Upper lobe of right lung (tissue), 1 donor: ENCODE measurements at regions not wholly inside any gene's neighbourhood (a gene's known extent, or its start where the extent isn't known, plus 50 kb on each side); places are given as distances from the start of the nearest gene placed in this dataset.

Experiments
- ATAC-seq: fragments of 200-7000 bp; cut with Tn5 transposase; one replicate; pipeline ENCODE4 v1.9.1; 2020; ENCODE audit warnings: mild to moderate bottlenecking, moderate library complexity
- DNase-seq: peaks from one replicate; pipeline ENCODE4 v3.0.0-alpha.2; 2020
- H3K27ac ChIP-seq: fragments of 200-600 bp; one replicate; pipeline ENCODE4 v1.8.0; 2022
- H3K27me3 ChIP-seq: fragments of 200-600 bp; one replicate; pipeline ENCODE4 v1.8.0; 2022; ENCODE audit warnings: mild to moderate bottlenecking
- H3K36me3 ChIP-seq: fragments of 200-600 bp; one replicate; pipeline ENCODE4 v1.8.0; 2022
- H3K4me1 ChIP-seq: fragments of 200-600 bp; one replicate; pipeline ENCODE4 v1.8.0; 2022
- H3K4me3 ChIP-seq: fragments of 200-600 bp; one replicate; pipeline ENCODE4 v1.8.0; 2022; ENCODE audit warnings: mild to moderate bottlenecking
- H3K9me3 ChIP-seq: fragments of 200-600 bp; one replicate; pipeline ENCODE4 v1.8.0; 2022
- intact Hi-C: fragments of 100-400 bp; cut with DNase I; formaldehyde crosslinking; loops from one replicate; pipeline ENCODE4 v1.11.0; 2022
- TF ChIP-seq, protein P1 (sequence below): fragments of 200-600 bp; IDR thresholded peaks from one replicate; pipeline ENCODE4 v1.8.0; 2022; ENCODE audit warnings: antibody characterized with exemption
- donor health status: DM: no; HTN: yes; CAD: no; lungs with severe emphysema.

GRCh38 chr12:89167986-89168385, 184.3 kb downstream of the DUSP6 start:
- Histone ChIP-seq H3K36me3 (no peaks in the 10 kb centered on the region), H3K27me3 (no peaks in the 10 kb centered on the region), H3K9me3 (no peaks in the 10 kb centered on the region), H3K4me1 (peaks cover 12% of the 10 kb centered on the region), H3K4me3 (no peak overlapping the region), H3K27ac (no peak overlapping the region)
- intact Hi-C loops, result no loop called here
- TF ChIP-seq, protein P1, sequence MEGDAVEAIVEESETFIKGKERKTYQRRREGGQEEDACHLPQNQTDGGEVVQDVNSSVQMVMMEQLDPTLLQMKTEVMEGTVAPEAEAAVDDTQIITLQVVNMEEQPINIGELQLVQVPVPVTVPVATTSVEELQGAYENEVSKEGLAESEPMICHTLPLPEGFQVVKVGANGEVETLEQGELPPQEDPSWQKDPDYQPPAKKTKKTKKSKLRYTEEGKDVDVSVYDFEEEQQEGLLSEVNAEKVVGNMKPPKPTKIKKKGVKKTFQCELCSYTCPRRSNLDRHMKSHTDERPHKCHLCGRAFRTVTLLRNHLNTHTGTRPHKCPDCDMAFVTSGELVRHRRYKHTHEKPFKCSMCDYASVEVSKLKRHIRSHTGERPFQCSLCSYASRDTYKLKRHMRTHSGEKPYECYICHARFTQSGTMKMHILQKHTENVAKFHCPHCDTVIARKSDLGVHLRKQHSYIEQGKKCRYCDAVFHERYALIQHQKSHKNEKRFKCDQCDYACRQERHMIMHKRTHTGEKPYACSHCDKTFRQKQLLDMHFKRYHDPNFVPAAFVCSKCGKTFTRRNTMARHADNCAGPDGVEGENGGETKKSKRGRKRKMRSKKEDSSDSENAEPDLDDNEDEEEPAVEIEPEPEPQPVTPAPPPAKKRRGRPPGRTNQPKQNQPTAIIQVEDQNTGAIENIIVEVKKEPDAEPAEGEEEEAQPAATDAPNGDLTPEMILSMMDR, result no peak
- no peak for DNase-seq
- ATAC-seq, result no peak

- H3K9me3 ChIP-seq, result no peaks in the 10 kb centered on the region
- peaks cover 18% of the 10 kb centered on the region for H3K4me1 ChIP-seq
- H3K4me3 ChIP-seq, result no peak overlapping the region
- no peak for DNase-seq
- peak; percentile 68 for ATAC-seq
- intact Hi-C loops, result no loop called here
- H3K36me3 ChIP-seq, result no peaks in the 10 kb centered on the region
- TF ChIP-seq, protein P1, result no peak
- H3K27ac ChIP-seq, result peak overlapping the region; percentile 43
- no peaks in the 10 kb centered on the region for H3K27me3 ChIP-seq
Measured at GRCh38 chr12:89166525-89166934, 185.8 kb downstream of the DUSP6 start.

DNA sequence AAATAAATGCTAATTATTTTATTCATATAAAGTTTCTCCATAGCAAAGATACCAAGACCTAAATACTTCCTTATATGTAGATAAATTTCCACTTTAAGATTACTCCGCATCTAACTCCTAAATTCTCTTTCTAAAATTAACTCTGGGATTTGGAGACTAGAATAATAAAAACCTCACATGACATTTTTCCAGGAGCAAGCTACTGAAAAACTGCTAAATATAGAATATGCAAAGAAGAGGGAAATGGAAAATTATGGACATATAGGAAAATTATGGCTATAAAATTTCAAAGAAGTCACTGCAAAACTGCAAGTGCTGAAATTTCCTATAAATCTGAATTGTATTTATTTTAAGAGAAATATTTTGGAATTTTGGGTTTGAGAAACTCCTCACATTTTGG, 186.2 kb downstream of the DUSP6 start:
- TF ChIP-seq, protein P1, result no peak
- Histone ChIP-seq H3K4me3 (no peak overlapping the region), H3K36me3 (no peaks in the 10 kb centered on the region), H3K27me3 (no peaks in the 10 kb centered on the region), H3K9me3 (no peaks in the 10 kb centered on the region), H3K4me1 (peaks cover 19% of the 10 kb centered on the region), H3K27ac (peak overlapping the region; percentile 43)
- no peak for ATAC-seq
- DNase-seq, result no peak
- intact Hi-C loops, result no loop called here

GRCh38 chr12:89165703-89166102, 186.6 kb downstream of the DUSP6 start:
- intact Hi-C loops, result no loop called here
- Histone ChIP-seq H3K27me3 (no peaks in the 10 kb centered on the region), H3K4me3 (no peak overlapping the region), H3K27ac (peak overlapping the region; percentile 43), H3K4me1 (peaks cover 23% of the 10 kb centered on the region), H3K36me3 (no peaks in the 10 kb centered on the region), H3K9me3 (no peaks in the 10 kb centered on the region)
- ATAC-seq, result no peak
- DNase-seq, result no peak
- TF ChIP-seq, protein P1, result no peak

- intact Hi-C loops, result no loop called here
Measured at GRCh38 chr12:89163918-89164317, 188.4 kb downstream of the DUSP6 start.

More at GRCh38 chr12:89163918-89164317, 188.4 kb downstream of the DUSP6 start:
- Histone ChIP-seq H3K4me3 (no peak overlapping the region), H3K4me1 (peaks cover 26% of the 10 kb centered on the region), H3K9me3 (no peaks in the 10 kb centered on the region), H3K27me3 (no peaks in the 10 kb centered on the region), H3K36me3 (no peaks in the 10 kb centered on the region), H3K27ac (no peak overlapping the region)
- DNase-seq (no peak), ATAC-seq (no peak)
- TF ChIP-seq, protein P1, result no peak
